ENCODE measurements at regions not wholly inside any gene's neighbourhood (a gene's known extent, or its start where the extent isn't known, plus 50 kb on each side); places are given as distances from the start of the nearest gene placed in this dataset.
A peak's percentile ranks its signal among the peaks of the same experiment; 100 is the strongest.

DNA sequence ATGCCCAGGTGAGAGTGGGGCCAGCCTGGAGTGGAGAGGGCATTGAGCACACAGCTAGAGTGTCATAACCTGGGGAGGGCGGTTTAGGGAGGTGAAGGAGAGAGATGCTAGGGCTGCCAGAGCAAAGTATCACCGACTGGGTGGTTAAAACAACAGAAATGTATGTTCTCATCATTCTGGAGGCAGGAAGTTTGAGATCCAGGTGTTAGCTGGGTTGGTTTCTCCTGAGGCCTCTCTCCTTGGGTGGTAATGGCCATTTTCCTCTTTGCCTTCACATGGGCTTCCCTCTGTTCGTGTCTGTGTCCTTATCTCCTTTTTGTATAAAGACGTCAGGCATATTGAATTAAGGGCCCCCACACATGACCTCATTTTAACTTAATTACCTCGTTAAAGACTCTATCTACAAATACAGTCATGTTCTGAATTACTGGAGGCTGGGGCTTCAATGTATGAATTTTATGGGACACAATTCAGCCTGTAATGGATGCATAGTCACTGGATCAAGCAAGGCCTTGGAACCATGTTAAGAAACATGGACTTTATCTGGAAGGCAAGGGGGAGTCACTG is 118.6 kb upstream of the IL12B start:
- DNase-seq (ENCODE audit: low read depth, low spot score), result no peak
- TF ChIP-seq, protein P1, sequence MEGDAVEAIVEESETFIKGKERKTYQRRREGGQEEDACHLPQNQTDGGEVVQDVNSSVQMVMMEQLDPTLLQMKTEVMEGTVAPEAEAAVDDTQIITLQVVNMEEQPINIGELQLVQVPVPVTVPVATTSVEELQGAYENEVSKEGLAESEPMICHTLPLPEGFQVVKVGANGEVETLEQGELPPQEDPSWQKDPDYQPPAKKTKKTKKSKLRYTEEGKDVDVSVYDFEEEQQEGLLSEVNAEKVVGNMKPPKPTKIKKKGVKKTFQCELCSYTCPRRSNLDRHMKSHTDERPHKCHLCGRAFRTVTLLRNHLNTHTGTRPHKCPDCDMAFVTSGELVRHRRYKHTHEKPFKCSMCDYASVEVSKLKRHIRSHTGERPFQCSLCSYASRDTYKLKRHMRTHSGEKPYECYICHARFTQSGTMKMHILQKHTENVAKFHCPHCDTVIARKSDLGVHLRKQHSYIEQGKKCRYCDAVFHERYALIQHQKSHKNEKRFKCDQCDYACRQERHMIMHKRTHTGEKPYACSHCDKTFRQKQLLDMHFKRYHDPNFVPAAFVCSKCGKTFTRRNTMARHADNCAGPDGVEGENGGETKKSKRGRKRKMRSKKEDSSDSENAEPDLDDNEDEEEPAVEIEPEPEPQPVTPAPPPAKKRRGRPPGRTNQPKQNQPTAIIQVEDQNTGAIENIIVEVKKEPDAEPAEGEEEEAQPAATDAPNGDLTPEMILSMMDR (IDR thresholded peaks at IDR 0.05; ENCODE audit: low read depth, low read length), result no peak
- in situ Hi-C loops (cut with HindIII; ENCODE audit: low sequenced_read_pairs), result no loop called here
- no peak overlapping the region for H3K4me3 ChIP-seq (ENCODE audit: low read depth, low read length)

DNA sequence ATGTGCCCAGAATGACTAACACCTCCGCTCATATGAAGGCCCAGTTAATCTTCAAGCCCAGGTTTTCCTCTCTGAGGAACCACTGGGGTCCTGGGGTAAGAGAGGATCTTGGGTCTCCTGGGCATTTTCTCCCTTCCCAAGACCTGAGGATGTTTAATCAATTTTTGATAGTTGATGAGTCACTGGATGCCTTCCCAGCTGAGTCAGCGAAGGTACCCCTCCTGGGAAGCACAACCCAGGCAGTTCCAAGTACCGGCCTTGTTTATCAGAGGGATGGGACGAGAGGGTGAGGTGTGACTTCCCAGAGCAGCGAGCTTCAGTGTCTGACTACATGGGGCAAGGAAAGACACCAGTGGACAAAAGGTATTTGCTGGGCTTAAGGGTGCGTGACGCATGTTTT is 119.6 kb upstream of the IL12B start:
- TF ChIP-seq, protein P1 (IDR thresholded peaks at IDR 0.05; ENCODE audit: low read depth, low read length), result no peak
- peak; percentile 46 for DNase-seq (ENCODE audit: low read depth, low spot score)
- in situ Hi-C loops (cut with HindIII; ENCODE audit: low sequenced_read_pairs), result no loop called here
- no peak overlapping the region for H3K4me3 ChIP-seq (ENCODE audit: low read depth, low read length)

DNA sequence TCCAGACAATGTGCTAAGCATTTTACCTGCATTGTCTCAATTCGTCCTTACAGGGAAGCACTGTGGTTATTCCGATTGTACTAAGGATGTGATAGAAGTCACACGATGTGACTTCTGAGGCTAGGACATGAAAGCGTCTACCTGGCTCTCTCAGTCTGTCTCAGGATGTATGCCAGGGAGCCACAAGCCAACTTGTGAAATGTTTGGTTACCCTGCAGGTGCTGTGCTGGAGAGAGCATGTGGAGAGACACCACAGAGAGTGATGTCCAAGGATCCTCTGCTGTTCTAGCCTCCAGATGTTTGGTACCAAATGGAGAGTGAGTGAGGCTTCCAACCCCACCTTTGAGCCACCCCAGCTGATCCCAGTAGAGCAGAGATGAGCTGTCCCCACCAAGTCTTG is 120.1 kb upstream of the IL12B start:
- DNase-seq (ENCODE audit: low read depth, low spot score), result no peak
- TF ChIP-seq, protein P1 (IDR thresholded peaks at IDR 0.05; ENCODE audit: low read depth, low read length), result no peak
- no peak overlapping the region for H3K4me3 ChIP-seq (ENCODE audit: low read depth, low read length)
- in situ Hi-C loops (cut with HindIII; ENCODE audit: low sequenced_read_pairs), result no loop called here

DNA sequence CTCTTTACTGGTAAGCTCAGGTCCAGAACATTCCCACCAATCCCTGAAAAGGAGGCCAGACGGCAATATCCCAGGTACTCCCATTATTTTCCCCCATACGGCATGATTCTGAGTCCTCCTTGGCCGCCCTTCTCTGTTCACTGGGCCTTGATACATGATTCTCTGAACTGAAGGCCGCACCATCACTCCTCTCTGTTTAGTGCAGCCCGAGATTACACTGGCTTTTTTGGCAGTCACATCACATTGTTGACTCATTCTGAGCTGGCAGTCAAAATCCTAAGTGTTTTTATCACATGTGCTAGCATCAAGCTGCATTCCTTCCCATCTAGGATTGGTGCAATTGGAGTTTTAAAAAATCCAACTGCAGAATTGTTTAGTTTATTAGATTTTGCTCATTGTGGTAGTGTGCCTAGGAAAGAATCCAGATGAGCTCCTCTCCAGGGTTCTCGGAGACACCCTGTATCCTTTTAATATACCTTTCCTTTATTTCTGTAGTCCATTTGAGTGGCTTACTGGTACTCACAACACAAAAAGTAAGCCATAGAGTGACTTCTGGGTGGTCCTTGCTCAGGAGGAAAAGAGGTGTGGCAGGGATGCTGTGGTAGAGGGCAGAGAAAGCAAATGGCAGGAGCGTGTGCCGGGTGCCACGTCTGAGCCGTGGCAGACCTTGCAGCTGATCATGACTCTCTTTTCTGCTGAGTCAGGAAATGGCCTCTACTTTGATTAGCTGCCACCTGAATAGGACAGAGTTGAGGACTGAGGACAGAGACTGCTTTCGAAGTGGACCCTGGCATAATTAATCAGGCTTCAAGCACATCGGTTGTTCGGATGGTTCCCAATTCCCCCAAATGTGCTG is 121.1 kb upstream of the IL12B start:
- DNase-seq (ENCODE audit: low read depth, low spot score), result peak; percentile 95
- H3K4me3 ChIP-seq (ENCODE audit: low read depth, low read length), result no peak overlapping the region
- TF ChIP-seq, protein P1 (IDR thresholded peaks at IDR 0.05; ENCODE audit: low read depth, low read length), result no peak
- in situ Hi-C loops (cut with HindIII; ENCODE audit: low sequenced_read_pairs), result no loop called here

DNA sequence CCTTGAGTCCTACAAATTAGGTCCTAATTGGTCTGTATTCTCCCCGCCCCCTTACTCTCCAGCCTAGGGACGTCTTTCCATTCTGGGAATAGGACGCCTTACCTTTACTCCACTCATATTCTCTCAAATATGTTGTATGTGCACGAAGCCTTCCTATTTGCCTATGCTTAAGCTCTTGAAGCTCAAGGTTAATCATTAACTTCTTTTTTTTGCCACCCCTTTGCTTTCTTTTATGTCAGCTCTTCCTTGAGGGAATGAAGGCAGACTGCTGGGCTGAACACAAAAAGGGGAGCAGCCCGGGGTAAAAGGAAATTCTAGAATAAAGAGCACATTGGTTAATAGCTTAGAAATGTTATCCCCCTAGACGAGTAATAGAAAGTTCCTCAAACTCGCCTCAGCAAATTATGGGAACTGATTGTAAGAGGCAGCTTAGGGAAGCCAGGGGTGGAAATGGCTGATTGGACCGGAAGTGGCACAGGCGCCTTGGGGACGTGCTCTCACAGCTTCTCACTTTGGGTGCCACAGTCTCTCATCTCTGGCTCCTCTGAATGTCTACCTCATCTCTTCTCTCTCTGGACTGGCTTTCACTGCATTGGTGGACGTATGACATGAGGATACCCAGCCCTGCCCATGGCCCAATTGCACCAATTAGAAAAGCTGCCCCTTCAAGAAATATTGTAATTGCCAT is 122.3 kb upstream of the IL12B start:
- in situ Hi-C loops (cut with HindIII; ENCODE audit: low sequenced_read_pairs), result no loop called here
- TF ChIP-seq, protein P1 (IDR thresholded peaks at IDR 0.05; ENCODE audit: low read depth, low read length), result no peak
- no peak overlapping the region for H3K4me3 ChIP-seq (ENCODE audit: low read depth, low read length)
- DNase-seq (ENCODE audit: low read depth, low spot score), result no peak

DNA sequence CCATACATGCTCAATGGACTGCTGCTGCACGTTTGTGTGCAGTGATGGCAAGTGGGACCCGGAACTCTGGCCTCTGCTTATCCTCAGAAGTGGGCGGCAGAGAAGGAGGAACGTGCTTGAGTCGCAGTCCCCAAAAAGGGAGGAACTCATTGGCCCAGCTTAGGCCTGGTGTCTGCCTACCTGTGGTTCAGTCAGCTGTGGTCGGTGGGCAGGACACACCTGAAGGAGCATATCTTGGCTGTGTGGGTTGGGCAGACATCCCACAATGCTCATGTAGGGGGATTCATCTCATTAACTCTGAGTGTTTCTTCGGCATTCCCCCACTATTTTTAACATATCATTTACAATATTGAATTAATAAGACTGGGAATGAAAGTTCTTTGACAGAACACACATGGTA is 122.9 kb upstream of the IL12B start:
- no peak overlapping the region for H3K4me3 ChIP-seq (ENCODE audit: low read depth, low read length)
- in situ Hi-C loops (cut with HindIII; ENCODE audit: low sequenced_read_pairs), result no loop called here
- no peak for DNase-seq (ENCODE audit: low read depth, low spot score)
- TF ChIP-seq, protein P1 (IDR thresholded peaks at IDR 0.05; ENCODE audit: low read depth, low read length), result no peak
